Embryonic facial prominence (tissue), 1 donor: ENCODE measurements at regions not wholly inside any gene's neighbourhood (a gene's known extent, or its start where the extent isn't known, plus 50 kb on each side); places are given as distances from the start of the nearest gene placed in this dataset.
"Not testable (repeated sequence)": the region's sequence is repeated elsewhere in the genome, so short reads cannot be mapped to it uniquely, and the experiment has no call there.

Source experiments
- DNase-seq: peaks from one replicate; pipeline ENCODE4 v3.0.0-alpha.2; 2016; ENCODE audit errors: extremely low spot score

DNA sequence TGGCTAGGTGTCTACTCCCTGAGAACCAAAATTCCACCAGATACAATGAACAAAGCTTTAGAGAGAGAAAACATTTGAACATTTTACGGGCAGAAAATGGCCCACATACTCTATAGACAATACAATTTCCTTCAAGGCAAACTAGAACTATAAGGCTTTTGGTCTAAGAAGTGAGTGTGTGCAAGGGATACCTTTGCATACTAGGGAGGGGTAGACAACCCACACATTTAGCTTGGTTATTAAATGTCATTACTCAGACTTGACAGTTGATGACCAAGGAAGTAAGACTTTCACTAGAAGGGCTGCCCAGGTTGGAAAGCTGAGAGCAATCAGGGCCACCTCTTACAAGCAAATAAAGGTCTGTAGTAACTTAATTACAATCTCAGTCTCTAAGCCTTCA is 64.0 kb upstream of the PLEKHM1 start:
- DNase-seq, result not testable (repeated sequence)

DNA sequence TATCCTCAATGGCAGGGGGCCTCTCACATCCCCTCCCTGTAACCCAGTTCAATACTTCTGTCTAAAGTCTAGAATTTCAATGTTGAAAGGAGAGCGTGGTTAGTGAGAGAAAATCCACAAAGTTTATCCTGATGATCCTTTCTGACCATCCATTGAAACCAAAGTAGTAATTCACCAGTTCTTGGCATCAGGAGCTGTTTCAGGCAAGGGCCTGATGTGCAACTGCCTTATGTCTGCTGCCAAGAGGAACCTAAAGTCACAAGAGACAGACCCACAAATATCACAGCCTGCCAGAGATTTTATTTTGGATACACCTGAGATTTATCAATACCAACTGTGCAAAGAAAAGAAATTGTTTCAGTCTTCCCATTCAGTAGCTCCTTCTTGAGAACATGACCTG is 68.3 kb upstream of the PLEKHM1 start:
- not testable (repeated sequence) for DNase-seq

DNA sequence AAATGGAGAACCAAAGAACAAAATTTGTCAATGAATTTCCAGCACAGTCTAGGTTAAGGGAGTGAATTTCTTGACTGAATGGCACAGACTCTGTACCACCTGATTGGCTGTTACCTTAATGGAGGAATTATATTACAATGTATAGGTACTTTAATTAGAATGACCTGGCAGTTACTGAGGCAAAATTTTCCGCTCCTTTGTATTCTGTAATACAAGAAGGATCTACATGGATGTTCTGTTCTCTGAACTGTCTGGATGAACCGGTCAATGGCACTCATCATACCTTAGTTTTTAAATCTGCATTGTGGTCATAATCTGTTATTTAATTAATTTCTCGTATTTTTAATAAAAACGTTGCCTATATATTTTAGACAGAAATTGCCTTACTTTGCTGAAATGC is 72.3 kb upstream of the PLEKHM1 start:
- not testable (repeated sequence) for DNase-seq

DNA sequence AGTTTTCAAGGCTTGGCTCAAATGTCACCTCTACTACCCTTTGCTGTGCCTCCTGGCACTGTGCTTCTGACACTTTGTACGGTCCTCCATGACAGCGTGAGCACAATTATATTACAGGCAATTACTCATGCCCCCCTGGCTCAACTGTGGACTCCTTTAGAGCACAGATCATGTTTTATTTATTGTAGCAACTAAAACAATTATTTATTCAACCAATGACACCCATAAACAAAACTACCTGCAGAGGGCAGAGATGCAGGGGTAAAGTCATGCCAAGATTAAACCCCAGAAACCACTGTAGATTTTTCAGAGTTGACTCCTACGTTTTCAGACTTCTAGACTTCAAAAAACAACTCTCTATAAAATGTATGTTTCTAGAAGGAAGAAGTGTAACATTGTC is 72.8 kb upstream of the PLEKHM1 start:
- not testable (repeated sequence) for DNase-seq

DNA sequence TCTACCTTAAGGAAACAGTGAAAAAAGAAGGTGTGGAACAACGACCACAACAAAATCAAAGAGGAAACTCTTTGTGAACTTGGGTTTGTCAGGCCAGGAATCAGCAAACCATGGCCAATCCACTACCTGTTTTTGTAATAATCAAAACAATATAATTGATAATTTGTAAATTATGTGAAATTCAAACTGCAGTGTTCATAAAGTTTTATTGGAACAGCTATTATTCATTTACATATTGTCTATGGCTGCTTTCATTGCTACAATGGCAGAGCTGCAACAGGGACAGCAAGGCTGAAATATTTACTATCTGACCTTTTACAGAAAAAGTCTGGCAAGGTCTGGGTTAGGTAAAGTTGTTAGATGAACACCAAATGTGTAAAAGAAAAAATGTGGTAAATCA is 77.8 kb upstream of the PLEKHM1 start:
- not testable (repeated sequence) for DNase-seq

DNA sequence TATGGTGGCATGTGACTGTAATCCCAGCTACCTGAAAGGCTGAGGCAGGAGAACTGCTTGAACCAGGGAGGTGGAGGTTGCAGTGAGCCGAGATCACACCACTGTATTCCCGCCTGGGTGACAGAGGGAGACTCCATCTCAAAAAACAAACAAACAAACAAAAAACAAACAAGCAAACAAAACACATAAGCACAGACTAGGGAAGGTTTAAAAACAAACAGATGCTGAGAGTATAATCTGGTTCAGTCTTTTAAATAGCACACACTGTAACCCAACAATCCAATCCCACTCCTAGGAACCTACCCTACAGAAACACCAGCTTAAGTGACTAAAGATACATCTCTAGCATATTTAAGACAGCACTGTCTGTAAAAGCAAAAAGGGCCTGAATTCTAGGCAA is 82.8 kb upstream of the PLEKHM1 start:
- DNase-seq, result not testable (repeated sequence)

DNA sequence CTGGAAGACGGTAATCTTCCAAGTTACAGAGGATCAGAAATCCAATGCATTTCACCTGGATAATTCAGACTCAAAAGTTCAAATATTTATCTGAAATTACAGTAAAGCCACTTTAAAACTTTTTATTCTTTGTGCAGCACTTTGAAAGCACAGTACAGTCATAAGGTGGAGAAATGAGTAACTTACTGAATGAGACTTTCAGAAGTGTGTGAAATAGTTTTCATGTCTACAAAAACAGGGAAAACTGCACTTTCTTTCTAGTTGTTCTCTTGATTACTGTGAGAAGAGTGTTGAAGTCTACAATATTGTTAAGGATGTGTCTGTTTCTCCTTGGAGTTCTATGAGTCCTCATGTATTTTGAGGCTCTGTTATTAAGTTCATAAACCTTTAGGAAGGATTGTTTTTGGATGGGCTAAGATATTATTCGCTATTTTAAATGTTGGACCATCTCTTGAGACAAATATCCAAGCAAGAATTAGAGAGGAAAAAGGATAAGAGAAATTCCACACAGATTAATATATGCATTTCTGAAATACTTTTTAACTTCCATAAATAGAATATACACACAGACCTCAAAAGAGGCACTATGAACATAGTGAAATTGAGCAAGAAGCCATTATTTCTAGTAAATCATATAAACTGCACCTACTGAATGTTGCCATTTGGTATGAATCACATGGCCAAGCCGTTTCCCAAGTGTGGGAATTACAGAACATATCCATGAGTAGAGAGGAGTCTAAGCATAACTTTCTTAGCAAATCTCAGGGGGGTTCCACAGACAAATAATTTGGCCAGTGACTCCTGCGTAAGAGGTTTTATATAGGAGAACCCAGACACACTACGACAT is 83.6 kb upstream of the PLEKHM1 start:
- no peak for DNase-seq

DNA sequence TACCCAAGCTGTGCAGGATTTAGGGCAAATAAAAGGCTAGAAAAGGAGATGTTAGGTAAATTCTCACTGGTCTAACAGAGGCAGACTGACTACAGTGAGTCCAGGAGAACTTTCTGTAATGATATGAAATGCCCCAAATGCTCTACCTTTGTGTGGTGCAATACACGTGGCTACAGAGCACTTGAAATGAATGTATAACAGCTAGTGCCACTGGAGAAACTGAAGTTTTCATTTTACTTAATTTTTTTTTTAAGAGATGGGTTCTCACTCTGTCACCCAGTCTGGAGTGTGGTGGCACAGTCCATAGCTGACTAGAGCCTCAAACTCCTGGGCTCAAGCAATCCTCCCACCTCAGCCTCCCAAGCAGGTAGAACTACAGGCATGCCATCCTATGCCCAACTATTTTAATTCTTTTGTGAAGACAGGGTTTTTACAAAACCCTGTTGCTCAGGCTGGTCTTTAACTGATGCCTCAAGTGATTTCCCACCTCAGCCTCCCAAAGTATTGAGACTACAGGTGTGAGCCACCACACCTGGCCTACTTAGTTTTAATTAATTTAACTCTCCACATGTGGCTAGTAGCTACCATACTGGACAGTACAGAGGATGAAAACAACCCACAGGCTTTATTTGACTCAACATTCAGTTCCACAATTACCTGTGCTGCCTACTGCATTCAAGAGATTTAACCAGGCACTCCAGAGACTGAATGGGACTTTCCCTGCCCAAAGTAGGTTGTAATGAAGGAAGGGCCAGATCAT is 84.8 kb upstream of the PLEKHM1 start:
- no peak for DNase-seq

DNA sequence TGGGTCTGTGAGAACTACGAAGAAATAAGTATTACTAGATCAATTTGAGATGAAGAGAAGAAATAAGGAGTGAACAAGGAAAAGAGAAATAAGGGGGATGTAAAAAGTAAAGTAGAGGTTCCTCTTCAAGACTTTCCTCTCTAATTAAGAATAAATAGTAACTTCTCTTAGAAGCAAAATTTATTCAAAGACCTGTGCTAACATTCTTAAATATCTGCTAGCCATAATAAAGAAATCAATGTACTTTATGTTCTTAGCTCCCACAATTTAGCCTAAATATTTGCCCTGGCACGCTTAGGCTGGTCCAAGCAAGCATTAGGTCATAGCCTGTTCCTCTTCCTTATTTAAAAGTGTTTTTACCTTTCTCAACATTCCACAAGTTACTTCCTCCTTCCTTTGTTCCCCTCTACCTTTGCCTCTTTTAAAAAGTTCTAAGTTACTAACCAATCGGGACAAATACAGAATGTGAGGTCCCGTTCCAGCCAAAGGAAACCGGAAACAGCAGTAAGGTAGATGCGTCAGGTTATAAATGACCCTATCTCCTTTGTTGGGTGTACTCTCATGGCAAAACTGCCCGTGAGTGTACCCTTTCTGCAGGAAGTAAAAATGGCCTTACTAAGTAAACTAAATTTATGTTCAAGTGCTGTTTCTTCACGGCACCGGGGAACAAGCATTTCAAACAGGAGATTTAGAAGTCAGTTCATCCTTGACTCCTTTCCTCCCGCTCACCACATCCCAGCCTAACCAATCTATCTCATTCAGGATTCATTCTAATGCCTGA is 86.2 kb upstream of the PLEKHM1 start:
- DNase-seq, result not testable (repeated sequence)

DNA sequence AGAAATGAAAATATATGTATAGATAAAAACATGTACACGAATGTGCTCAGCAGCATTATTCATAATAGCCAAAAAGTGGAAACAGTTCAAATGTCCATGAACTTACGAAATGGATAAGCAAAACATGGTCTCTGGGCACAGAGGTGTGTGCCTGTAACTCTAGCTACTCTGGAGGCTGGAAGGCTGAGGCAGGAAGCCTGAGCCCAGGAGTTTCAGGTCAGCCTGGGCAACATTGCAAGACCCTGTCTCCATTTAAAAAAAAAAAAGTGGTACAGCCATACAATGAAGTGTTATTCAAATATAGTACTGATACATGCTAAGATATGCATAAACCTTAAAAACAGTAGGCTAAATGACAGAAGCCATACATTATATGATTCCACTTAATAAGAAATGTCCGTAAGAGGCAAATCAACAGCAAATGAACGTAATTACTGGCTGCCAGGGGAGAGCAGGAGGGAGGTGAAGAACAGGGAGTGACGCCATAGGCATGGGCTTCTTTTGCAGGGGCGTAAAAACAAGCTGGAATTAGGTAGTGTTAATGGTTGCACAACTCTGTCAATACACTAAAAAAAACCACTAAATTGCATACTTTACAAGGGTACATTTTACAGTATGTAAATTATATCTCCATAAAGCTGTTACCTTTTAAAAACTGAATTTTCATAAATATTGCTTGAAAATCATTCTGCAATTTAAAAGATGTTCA is 87.2 kb upstream of the PLEKHM1 start:
- no peak for DNase-seq

DNA sequence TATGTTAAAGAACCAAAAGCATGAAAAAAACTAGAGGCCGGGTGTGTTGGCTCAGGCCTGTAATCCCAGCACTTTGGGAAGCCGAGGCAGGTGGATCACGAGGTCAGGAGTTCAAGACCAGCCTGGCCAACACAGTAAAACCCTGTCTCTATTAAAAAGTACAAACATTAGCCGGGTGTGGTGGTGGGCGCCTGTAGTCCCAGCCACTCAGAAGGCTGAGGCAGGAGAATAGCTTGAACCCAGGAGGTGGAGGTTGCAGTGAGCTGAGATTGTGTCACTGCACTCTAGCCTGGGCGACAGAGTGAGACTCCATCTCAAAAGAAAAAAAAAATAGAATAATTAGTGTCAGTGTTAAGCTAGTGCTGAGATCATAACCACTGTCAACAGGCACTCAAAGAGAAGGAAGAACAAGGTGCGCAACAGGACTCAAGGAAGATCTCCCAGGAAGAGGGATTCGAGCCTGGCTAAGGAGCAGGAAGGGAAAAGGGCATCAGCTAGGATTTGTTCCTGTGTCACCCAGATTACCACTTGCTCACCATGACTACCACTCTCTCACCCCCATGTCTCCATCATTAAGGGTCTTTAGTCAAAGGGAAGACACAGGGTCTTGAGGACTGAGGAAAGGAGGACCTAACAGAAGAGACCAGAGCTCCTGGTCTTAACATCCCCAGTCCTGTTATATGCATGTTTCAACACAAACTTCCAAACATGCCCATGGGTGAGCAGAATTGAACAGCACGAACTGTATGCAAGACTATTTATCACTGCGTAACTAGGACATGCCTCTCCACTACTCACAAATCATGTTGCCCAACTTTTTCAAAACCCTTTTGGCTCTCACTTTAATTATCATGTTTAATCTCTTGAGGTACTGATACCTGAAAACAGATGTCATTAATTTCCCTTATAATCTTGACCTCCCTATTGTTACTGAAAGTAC is 88.3 kb upstream of the PLEKHM1 start:
- DNase-seq, result no peak

DNA sequence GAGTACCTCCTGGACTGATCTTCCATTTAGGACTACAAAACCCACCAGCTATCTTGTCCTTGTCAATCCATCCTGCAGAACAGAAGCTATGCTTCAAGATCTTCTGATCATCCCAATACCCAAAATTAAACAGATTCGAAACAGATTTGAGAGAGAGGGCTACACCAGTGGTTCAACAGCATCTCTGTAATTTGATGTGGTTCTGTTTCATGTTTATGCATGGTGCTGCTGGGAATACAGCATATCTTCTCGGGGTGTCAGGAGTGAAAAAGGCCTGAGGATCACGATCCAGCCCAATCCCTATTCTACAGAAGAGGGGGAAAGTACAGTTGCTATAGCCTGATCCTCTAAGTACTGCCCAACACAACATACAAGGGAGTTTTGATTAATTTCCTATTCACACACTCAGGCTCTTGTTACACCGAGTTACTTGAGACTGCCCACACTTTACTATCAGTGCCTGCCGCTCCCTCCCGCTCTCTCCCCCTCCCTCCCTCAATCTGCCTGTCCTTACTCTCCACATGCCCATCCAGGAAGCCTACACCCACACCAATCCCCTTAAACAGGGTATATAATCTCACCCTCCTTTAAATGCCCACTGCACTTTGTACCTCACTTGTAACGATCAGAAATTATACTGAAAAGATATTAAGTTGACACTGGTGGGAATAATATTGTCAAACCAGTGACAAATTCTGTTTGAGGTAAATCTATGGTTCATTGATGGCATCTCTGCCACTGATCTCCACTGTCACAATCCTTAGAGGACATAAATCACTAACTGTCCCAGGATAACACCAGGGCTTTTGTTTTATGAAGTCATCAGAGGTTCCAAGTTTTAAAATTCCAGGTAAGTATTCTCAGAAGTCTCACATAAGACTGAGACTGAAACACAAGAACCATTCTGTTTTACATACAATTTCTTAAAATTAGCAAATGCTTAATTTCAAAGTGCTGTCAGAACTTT is 89.3 kb upstream of the PLEKHM1 start:
- no peak for DNase-seq

DNA sequence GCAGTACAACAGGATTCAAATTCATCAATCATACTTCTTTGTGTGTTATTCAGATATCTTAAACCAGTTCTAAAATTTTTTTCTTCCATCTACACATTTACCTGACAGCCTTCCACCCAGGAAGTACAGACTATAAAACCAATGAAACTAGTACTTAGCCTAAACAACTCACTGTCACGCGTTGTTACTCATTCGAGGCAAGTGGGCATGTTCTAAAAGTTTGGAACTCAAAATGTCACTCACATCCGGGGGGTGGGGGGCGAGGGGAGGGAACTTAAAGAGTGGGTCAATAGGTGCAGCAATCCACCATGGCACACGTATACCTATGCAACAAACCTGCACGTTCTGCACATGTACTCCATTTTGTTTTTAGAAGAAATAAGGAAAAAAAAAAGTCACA is 90.4 kb upstream of the PLEKHM1 start:
- no peak for DNase-seq

- DNase-seq, result no peak
These were observed 91.3 kb upstream of the PLEKHM1 start for GRCh38 chr17:45581860-45582259.

- peak; percentile 49 for DNase-seq
These were observed 93.8 kb upstream of the PLEKHM1 start for GRCh38 chr17:45584092-45585036.

DNA sequence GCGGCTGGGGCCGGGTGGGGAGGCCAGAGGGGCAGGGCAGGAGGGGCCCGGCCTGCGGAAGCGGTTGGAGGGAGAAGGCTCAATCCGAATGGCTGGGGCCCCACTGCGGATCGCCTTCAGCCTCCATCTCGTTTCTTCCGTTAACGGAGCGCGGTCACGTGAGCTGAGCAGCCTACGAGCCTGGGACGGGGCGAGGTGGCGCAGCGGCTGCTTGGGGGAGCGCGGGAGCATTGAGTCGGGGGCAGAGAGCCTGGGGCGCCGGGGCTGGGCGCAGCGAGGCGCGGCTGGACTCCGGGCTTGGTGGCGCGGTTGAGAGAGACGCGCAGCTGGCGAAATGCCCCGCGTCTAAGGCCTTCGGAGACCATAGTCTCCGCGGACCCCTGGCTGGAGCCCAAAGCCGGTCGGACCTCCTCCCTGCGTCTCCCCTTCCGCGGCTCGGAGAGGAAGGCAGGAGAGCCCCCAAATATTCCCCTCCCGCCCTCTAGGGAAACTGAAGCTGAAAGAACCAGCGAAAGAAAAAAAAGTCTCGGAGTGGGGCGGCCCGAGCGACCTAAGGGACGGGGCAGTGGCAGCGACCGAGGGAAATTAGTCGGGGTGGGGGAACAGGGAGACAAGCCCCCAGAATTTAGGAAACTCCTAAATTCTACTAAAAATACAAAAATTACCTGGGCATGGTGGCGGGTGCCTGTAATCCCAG is 94.7 kb upstream of the PLEKHM1 start:
- peak; percentile 27 for DNase-seq
